ENCODE measurements at regions not wholly inside any gene's neighbourhood (a gene's known extent, or its start where the extent isn't known, plus 50 kb on each side); places are given as distances from the start of the nearest gene placed in this dataset.

DNA sequence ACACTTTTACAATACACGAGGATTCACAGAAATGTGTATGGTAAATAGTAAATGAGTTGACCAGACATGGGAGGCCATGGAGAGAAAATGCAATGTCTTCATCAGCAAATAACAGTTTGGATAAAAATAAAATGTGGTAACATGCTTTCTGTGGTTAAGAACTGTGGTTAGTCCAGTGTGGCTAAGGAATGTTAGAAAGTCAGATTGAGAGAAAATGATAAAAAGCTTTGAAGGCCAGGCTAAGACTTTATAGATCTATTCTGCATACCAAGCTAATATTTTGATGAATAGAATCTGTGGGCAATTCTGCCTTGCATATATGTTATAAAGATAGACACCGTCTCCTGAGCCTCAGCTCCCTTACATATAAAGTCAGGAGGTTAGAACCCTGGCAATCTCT, 215.9 kb downstream of the SOX11 start (continued):
- TF ChIP-seq, protein P1, sequence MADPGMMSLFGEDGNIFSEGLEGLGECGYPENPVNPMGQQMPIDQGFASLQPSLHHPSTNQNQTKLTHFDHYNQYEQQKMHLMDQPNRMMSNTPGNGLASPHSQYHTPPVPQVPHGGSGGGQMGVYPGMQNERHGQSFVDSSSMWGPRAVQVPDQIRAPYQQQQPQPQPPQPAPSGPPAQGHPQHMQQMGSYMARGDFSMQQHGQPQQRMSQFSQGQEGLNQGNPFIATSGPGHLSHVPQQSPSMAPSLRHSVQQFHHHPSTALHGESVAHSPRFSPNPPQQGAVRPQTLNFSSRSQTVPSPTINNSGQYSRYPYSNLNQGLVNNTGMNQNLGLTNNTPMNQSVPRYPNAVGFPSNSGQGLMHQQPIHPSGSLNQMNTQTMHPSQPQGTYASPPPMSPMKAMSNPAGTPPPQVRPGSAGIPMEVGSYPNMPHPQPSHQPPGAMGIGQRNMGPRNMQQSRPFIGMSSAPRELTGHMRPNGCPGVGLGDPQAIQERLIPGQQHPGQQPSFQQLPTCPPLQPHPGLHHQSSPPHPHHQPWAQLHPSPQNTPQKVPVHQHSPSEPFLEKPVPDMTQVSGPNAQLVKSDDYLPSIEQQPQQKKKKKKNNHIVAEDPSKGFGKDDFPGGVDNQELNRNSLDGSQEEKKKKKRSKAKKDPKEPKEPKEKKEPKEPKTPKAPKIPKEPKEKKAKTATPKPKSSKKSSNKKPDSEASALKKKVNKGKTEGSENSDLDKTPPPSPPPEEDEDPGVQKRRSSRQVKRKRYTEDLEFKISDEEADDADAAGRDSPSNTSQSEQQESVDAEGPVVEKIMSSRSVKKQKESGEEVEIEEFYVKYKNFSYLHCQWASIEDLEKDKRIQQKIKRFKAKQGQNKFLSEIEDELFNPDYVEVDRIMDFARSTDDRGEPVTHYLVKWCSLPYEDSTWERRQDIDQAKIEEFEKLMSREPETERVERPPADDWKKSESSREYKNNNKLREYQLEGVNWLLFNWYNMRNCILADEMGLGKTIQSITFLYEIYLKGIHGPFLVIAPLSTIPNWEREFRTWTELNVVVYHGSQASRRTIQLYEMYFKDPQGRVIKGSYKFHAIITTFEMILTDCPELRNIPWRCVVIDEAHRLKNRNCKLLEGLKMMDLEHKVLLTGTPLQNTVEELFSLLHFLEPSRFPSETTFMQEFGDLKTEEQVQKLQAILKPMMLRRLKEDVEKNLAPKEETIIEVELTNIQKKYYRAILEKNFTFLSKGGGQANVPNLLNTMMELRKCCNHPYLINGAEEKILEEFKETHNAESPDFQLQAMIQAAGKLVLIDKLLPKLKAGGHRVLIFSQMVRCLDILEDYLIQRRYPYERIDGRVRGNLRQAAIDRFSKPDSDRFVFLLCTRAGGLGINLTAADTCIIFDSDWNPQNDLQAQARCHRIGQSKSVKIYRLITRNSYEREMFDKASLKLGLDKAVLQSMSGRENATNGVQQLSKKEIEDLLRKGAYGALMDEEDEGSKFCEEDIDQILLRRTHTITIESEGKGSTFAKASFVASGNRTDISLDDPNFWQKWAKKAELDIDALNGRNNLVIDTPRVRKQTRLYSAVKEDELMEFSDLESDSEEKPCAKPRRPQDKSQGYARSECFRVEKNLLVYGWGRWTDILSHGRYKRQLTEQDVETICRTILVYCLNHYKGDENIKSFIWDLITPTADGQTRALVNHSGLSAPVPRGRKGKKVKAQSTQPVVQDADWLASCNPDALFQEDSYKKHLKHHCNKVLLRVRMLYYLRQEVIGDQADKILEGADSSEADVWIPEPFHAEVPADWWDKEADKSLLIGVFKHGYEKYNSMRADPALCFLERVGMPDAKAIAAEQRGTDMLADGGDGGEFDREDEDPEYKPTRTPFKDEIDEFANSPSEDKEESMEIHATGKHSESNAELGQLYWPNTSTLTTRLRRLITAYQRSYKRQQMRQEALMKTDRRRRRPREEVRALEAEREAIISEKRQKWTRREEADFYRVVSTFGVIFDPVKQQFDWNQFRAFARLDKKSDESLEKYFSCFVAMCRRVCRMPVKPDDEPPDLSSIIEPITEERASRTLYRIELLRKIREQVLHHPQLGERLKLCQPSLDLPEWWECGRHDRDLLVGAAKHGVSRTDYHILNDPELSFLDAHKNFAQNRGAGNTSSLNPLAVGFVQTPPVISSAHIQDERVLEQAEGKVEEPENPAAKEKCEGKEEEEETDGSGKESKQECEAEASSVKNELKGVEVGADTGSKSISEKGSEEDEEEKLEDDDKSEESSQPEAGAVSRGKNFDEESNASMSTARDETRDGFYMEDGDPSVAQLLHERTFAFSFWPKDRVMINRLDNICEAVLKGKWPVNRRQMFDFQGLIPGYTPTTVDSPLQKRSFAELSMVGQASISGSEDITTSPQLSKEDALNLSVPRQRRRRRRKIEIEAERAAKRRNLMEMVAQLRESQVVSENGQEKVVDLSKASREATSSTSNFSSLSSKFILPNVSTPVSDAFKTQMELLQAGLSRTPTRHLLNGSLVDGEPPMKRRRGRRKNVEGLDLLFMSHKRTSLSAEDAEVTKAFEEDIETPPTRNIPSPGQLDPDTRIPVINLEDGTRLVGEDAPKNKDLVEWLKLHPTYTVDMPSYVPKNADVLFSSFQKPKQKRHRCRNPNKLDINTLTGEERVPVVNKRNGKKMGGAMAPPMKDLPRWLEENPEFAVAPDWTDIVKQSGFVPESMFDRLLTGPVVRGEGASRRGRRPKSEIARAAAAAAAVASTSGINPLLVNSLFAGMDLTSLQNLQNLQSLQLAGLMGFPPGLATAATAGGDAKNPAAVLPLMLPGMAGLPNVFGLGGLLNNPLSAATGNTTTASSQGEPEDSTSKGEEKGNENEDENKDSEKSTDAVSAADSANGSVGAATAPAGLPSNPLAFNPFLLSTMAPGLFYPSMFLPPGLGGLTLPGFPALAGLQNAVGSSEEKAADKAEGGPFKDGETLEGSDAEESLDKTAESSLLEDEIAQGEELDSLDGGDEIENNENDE (IDR thresholded peaks at IDR 0.05; ENCODE audit: insufficient replicate concordance, low read length): no peak
- TF ChIP-seq HDAC6 (IDR thresholded peaks at IDR 0.05; ENCODE audit: low read depth, low read length): no peak
- TF ChIP-seq, protein P2, sequence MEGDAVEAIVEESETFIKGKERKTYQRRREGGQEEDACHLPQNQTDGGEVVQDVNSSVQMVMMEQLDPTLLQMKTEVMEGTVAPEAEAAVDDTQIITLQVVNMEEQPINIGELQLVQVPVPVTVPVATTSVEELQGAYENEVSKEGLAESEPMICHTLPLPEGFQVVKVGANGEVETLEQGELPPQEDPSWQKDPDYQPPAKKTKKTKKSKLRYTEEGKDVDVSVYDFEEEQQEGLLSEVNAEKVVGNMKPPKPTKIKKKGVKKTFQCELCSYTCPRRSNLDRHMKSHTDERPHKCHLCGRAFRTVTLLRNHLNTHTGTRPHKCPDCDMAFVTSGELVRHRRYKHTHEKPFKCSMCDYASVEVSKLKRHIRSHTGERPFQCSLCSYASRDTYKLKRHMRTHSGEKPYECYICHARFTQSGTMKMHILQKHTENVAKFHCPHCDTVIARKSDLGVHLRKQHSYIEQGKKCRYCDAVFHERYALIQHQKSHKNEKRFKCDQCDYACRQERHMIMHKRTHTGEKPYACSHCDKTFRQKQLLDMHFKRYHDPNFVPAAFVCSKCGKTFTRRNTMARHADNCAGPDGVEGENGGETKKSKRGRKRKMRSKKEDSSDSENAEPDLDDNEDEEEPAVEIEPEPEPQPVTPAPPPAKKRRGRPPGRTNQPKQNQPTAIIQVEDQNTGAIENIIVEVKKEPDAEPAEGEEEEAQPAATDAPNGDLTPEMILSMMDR (IDR thresholded peaks at IDR 0.05; ENCODE audit: control extremely low read depth in 1 of 3, insufficient read depth in 1 of 3, low read depth in 1 of 3, low read length in 3 of 3): no peak
- TF ChIP-seq ASH2L (IDR thresholded peaks at IDR 0.05; ENCODE audit: low read length): no peak
- no peak for TF ChIP-seq RAD21 (IDR thresholded peaks at IDR 0.05 in 1 of 2, conservative IDR thresholded peaks at IDR 0.05 in 1 of 2; ENCODE audit: low read depth in 2 of 2, low read length in 2 of 2)
- no peak for TF ChIP-seq HDAC2 (IDR thresholded peaks at IDR 0.05; ENCODE audit: borderline replicate concordance in 1 of 2, low read depth in 2 of 2, low read length in 2 of 2)
- no peak for TF ChIP-seq CHD1 (IDR thresholded peaks at IDR 0.05; ENCODE audit: low read depth, low read length)
- no peak for TF ChIP-seq NRF1 (IDR thresholded peaks at IDR 0.05; ENCODE audit: low read depth, low read length)
- no peak for TF ChIP-seq TAF7 (optimal IDR thresholded peaks at IDR 0.05; ENCODE audit: borderline replicate concordance, low read depth, low read length)

All from H1 (cell line).